ENCODE measurements at regions not wholly inside any gene's neighbourhood (a gene's known extent, or its start where the extent isn't known, plus 50 kb on each side); places are given as distances from the start of the nearest gene placed in this dataset.

DNA sequence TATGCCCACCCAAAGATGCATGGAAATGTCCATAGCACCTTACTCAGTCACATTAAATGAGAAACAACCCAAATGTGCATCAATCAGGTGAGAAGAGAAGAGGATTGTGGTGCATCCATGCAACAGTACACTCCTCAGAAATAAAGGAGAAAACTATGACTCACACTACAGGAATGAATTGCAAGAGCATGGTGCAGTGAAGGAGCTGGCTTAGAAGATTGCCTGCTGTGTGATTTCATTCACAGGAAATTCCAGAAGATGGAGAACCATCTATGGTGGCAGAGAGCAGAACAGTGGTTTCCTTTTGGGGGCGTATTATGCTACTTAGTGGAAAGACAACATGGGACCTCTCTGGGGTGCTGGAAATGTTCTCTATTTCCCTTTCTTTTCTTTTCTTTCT is 278.6 kb upstream of the AJAP1 start:
- no peak for DNase-seq (ENCODE audit: low spot score)

DNA sequence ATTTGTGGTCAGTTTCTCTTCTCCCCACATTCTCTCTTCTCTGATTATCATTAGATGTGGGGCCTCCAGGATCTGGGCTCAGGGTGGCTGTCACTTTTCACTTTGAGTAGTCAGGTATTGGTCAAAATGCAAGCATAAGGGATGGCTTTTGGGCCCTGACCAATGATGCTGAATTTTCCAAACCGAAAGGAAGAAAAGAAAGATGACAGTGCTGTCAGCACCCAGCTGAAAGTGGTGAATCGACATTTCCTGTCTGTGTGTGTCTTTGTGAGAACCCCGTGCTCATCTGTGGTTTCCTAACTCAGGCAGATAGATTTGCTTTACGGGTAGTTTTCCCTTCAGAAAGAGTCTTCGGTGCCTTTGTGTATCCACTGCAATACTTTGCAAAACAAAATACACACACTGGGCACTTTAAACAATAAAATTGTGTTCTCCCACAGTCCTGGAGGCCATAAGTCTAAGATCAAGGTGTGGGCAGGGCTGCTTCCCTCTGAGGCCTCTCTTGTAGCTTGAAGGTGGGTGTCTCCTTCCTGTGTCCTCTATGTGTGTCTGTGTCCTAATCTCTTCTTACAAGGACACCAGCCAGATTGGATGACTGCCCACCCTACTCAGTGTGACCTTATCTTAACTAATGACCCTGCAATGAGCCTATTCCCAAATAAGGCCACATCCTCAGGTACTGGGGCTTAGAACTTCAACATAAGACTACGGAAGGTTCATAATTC is 274.8 kb upstream of the AJAP1 start:
- DNase-seq (ENCODE audit: low spot score) = no peak

DNA sequence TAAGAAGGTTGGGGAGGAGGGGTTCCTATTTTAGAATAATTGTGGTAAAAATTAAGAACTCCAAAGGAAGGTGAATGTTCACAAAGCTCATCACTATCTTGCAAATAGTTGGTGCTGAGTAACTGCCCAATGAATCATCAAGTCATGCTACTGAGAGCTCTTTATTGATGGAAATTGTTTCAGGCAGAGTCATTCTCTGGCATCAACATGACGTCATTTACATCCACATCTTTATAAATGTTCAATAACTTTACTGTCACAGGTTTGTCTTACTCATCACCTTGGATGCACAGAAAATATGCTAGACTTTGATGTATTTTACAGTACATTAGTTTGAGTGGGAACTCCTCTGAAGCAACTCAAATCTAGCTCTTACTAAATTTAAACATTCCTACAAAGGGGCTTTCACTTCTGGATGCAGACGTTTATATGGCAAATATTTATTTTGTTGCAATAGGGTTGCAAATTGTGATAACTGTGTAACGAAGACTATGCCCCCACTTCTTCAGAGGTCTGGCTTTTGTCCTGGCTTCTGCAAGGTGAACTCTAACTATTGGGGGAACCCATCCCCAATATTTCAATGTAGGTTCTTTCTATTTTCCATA is 273.7 kb upstream of the AJAP1 start:
- DNase-seq (ENCODE audit: low spot score) = no peak

DNA sequence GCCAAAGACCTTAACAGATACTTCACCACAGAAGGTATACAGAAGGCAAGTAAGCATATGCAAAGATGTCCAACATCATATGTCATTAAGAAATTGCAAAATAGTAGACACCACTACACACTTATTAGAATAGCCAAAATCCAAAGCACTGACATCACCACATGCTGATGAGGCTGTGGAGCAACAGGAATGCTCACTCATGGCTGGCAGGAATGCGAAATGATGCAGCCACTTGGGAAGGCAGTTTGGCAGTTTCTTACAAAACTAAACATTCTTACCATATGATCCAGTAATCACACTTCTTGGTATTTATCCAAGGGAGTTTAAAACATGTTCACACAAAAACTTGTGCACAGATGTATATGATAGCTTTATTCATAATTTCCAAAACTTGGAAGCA is 261.2 kb upstream of the AJAP1 start:
- DNase-seq (ENCODE audit: low spot score) = no peak

DNA sequence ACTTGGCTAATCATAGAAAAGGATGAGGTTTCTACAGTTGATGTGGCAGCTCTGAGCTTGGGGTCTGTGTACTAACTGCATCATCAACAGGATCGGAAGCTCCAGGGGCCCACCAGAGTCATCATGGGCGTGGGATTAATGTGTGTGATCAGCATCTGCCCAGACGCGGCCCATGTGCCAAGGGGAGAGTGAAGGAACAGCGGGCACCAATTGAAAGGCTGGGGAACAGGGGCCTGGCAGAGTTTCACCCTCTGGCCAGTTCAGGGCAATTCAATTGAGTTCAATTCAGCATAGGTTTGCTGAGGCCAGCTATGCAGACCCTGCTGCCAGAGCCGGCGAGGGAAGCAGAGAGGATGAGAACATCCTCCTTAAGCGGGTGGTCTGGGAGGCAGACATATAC is 260.0 kb upstream of the AJAP1 start:
- DNase-seq (ENCODE audit: low spot score) = no peak

DNA sequence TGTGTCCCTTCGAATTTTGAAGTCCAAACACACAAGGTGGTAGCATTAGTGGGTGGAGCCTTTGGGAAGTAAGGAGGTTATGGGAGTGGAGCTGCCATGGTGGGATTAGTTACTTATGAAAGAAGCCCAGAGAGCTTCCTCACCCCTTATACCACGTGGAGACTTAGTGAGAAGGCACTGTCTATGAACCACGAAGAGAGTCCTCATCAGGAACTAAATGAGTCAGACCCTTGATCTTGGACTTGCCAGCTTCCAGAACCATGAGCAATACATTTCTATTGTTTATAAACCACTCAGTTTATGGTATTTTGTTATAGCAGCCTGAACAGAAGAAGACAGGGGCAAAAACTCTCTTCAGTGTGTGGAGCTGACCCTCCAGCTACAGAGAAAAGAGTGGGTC is 259.3 kb upstream of the AJAP1 start:
- no peak for DNase-seq (ENCODE audit: low spot score)

GRCh38 chr1:4395676-4396075 is 258.7 kb upstream of the AJAP1 start:
- DNase-seq (ENCODE audit: low spot score) = no peak

GRCh38 chr1:4396551-4396950 is 257.9 kb upstream of the AJAP1 start:
- DNase-seq (ENCODE audit: low spot score) = no peak

DNA sequence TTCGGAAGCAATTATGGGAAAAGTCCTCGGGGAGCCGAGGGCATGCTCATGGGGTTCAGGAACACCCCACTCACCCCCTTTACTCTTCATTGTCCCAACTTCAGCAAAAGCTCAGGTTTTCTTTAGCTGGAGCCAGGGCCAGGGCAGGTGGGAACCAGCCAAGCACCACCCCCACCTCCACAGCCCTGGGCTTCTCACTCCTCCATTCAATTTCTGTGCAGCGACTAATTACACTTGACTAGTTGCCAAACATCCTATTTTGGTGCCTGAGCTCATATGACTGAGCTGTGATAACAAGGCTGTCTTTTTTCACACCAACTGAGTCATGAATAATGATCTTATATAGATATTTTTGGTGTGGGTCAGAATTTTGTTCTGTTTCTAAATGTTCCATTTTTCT is 257.2 kb upstream of the AJAP1 start:
- DNase-seq (ENCODE audit: low spot score) = no peak

GRCh38 chr1:4402032-4402431 is 252.4 kb upstream of the AJAP1 start:
- DNase-seq (ENCODE audit: low spot score) = no peak

- no peak for DNase-seq (ENCODE audit: low spot score)
Measured at GRCh38 chr1:4404854-4405590, 249.4 kb upstream of the AJAP1 start.

DNA sequence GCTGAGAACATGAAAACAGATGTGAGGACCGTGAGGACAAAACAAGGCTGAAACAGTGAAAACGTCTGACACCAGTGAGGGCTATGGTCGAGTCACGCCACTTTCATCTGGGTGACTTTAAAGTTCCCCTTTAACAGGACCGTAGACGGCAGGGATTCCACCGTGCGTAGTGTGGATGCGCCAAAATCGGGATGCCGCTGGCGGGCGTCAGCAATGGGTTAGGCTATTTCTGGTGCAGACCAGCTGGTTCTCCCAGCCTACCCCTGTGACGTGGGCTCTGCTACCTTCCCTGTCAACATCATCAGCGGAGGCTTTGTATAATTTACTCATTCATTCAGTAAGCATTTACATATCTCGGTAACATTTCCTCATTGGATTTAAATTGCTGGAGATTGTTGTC is 246.6 kb upstream of the AJAP1 start:
- no peak for DNase-seq (ENCODE audit: low spot score)

DNA sequence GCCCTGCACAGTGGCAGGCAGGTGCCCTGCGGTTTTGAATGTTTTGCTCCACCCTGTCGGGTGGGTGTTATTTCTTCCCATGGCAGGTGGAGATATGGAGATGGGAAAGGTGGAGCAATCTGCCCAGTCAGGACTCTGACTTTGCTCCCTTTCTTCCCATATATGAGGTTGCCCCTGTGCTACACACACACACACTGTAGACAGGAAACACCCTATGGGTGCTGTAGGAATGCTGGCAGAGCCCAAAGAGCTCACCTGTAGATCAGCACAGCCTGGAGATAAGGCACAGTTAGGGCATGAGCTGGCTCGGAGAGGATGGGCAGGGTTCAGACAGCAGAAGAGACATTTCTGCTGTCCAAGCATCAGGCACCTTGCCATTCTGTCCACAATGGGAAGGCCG is 246.0 kb upstream of the AJAP1 start:
- DNase-seq (ENCODE audit: low spot score) = no peak

DNA sequence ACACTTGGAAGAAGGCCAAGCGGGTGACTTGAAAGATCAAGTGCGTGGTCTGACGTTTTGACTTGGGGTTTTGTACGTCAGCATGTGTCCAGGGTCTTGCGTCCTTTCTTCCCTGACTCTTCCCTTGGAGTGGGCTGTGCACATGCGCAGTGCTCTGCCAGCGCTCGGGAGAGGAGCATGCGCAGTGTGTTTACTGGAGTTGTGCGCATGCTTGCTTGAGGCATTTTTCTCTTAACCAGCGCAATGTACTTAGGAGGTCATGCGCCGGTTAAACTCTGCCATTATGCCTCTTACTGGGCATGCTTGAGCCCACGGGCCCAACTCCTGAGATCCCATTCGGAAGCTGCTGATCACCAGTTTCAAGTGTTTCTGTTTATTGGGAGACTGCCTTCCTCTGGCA is 242.5 kb upstream of the AJAP1 start:
- no peak for DNase-seq (ENCODE audit: low spot score)

GRCh38 chr1:4415476-4415875 is 238.9 kb upstream of the AJAP1 start:
- DNase-seq (ENCODE audit: low spot score) = no peak

- DNase-seq (ENCODE audit: low spot score) = no peak
Measured at GRCh38 chr1:4416189-4416588, 238.2 kb upstream of the AJAP1 start.

GRCh38 chr1:4418021-4418420 is 236.4 kb upstream of the AJAP1 start:
- no peak for DNase-seq (ENCODE audit: low spot score)

GRCh38 chr1:4421986-4422385 is 232.4 kb upstream of the AJAP1 start:
- DNase-seq (ENCODE audit: low spot score) = no peak

DNA sequence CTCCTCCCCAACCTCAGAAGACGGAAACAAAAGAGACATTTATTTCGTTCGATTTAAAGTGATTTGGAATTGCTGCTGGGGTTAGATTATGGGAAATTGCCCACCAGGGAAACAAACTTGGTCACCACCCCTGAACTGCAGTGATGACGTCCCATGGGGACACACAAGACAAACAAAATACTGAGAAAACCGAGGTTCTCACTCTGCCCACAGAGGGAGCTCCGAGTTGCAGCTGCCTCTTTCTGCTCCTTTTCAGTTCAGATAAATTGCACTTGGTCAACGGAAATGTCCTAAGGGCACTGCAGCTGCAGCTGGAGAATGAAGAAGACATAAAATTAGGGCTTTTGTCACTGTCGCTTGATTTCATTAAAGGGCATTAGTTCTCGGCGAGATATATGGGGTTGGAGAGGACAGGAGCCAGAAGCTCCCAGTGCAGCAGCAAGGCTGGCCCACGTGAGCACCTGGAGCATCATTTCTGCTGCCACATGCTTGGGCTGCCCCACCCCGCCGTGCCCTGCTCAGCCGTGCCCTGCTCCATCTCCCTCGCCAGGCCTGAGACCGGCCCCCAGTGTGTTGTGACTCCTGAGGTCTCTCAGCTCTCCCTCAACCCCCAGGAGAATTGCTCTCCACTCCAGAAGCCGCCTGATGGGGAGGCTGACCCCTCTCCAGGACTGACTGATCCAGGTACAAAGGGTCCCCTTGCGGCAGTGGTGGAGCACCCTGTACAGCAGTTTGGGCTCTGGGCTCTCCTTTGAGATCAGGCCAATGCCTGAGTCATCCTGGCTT is 231.7 kb upstream of the AJAP1 start:
- no peak for DNase-seq (ENCODE audit: low spot score)

DNA sequence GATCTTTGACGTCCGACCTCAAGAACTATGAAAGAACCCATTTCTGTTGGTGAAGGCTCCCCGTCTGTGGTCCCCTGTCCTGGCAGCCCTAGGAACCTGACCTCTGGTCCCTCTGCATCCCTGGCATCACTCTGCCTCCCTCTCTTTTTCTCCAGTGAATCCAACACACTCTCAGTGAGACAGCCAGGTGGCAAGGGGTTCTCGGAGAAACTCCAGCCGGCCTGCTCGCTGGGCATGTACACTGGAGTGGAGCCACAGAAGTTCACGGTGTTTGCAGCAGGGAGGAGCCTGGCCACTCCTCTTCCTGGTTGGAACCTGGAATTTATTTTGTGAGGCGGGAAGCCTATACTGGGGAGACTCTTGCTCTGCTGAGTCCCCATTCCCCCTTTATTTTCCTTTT is 230.2 kb upstream of the AJAP1 start:
- no peak for DNase-seq (ENCODE audit: low spot score)

- DNase-seq (ENCODE audit: low spot score) = no peak
Measured at GRCh38 chr1:4424766-4425165, 229.6 kb upstream of the AJAP1 start.

DNA sequence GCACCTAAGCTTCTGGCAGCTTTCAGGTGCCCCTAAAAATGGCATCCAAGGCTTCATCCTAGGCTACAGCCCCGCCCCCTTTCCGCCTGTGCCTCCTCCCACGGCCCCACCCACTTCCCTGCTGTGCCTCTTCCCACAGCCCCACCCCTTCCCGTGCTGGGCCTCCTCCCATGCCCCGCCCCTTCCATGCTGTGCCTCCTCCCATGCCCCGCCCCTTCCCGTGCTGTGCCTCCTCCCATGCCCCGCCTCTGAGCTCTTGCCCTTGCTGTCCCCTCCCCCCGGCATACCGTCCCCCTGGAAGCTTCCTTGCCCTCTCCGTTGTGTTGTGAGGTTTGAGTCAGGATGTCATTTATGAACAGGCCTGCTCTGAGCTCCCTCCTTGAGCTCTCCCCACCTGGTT is 228.5 kb upstream of the AJAP1 start:
- DNase-seq (ENCODE audit: low spot score) = no peak

DNA sequence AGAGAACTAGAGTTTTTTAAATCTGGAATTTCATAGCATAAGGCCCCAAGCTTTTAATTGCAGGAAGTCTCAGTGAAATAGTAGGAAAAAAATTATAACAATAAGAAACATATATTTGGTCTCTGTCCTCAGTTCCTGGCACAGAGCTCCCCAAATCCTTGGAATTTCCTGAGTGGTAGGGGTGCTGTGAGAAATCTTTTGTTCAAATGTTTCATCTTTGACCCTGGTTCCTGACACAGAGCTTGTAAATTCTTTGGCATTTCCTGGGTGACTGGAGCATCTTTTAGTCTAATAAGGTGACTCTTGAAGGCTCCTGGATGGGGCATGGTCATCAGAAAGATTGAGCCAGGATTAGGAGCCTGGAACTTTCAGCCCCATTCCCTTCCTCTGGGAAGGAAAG is 225.7 kb upstream of the AJAP1 start:
- no peak for DNase-seq (ENCODE audit: low spot score)
